GM12878 (cell line): ENCODE measurements at regions not wholly inside any gene's neighbourhood (a gene's known extent, or its start where the extent isn't known, plus 50 kb on each side); places are given as distances from the start of the nearest gene placed in this dataset.

ENCODE experiments used
- ATAC-seq: fragments of 200-7000 bp; cut with Tn5 transposase; 3 replicates; pipeline ENCODE4 v1.9.1; 2020; ENCODE audit warnings: mild to moderate bottlenecking, moderate library complexity
- BruUV-seq: library from RNA; stranded (reverse); fragments of 400-500 nt; replicated peaks from 2 replicates; lab custom pipeline; 2021; lab: Mats Ljungman, UMichigan
- CTCF ChIA-PET: fragments of 300-600 bp; sonication (Branson Sonifier 250); formaldehyde crosslinking; extraction: SDS; loops from one replicate; lab custom pipeline; 2021; ENCODE audit warnings: inconsistent platforms; lab: Yijun Ruan, JAX
- POLR2A ChIA-PET: fragments of 350-600 bp; formaldehyde crosslinking; extraction: SDS; loops from one replicate; lab custom pipeline; 2021; ENCODE audit warnings: inconsistent platforms; lab: Charles Lee
- RAD21 ChIA-PET: fragments of 300-600 bp; sonication (Branson Sonifier 250); formaldehyde crosslinking; loops from one replicate; lab custom pipeline; 2023; ENCODE audit warnings: antibody characterized with exemption; ENCODE audit not compliant: unreplicated experiment; lab: Charles Lee
- SMC1A ChIA-PET: fragments of 300-600 bp; sonication (Branson Sonifier 250); formaldehyde crosslinking; loops from one replicate; lab custom pipeline; 2023; ENCODE audit not compliant: unreplicated experiment, uncharacterized antibody; lab: Charles Lee
- DNase-seq: peaks from one replicate; pipeline ENCODE4 v3.0.0-alpha.2; 2011; ENCODE audit warnings: low read depth, low spot score
- FAIRE-seq: peaks from 3 replicates; lab custom pipeline; 2011; peaks lifted over from hg19 to GRCh38; lab: Jason Lieb, UNC
- H2AFZ ChIP-seq: 2 replicates; pipeline ENCODE4 v1.6.0; 2011; ENCODE audit warnings: low read depth, low read length, control low read depth; ENCODE audit not compliant: control insufficient read depth
- H3K27ac ChIP-seq: 2 replicates; pipeline ENCODE4 v1.5.1; 2011; ENCODE audit warnings: control low read depth; ENCODE audit not compliant: control insufficient read depth, insufficient read depth
- H3K27me3 ChIP-seq, 2 experiments: replicated peaks in 1 of 2; 2 replicates each; pipeline versions ENCODE4 v1.6.0 to v1.6.1; 2011; ENCODE audit warnings: low read length in 1 of 2; ENCODE audit not compliant: control insufficient read depth in 2 of 2, insufficient read depth in 2 of 2
- H3K36me3 ChIP-seq, 2 experiments: 2 replicates each; pipeline ENCODE4 v1.5.1; 2011; ENCODE audit warnings: low read length in 1 of 2; ENCODE audit not compliant: control insufficient read depth in 2 of 2, insufficient read depth in 2 of 2
- H3K4me1 ChIP-seq: 2 replicates; pipeline ENCODE4 v1.6.1; 2011; ENCODE audit warnings: mild to moderate bottlenecking, low read length, moderate library complexity, mixed read lengths; ENCODE audit not compliant: control insufficient read depth, insufficient read depth
- H3K4me2 ChIP-seq: 2 replicates; pipeline ENCODE4 v1.6.0; 2011; ENCODE audit warnings: control low read depth; ENCODE audit not compliant: control insufficient read depth, insufficient read depth
- H3K4me3 ChIP-seq: fragments of 200-600 bp; sonication (generic); 2 replicates; pipeline ENCODE4 v1.5.1; 2016
- H3K79me2 ChIP-seq: 2 replicates; pipeline ENCODE4 v1.6.0; 2011; ENCODE audit warnings: low read length; ENCODE audit not compliant: control insufficient read depth, insufficient read depth
- H3K9ac ChIP-seq: 2 replicates; pipeline ENCODE4 v1.8.0; 2011; ENCODE audit warnings: low read length, control low read depth, mixed read lengths; ENCODE audit not compliant: control insufficient read depth, insufficient read depth
- H3K9me3 ChIP-seq: replicated peaks from 3 replicates; pipeline ENCODE4 v1.5.1; 2011; ENCODE audit warnings: mild to moderate bottlenecking, low read length; ENCODE audit not compliant: control insufficient read depth, insufficient read depth
- H4K20me1 ChIP-seq: 2 replicates; pipeline ENCODE4 v1.6.0; 2011; ENCODE audit not compliant: control insufficient read depth, insufficient read depth
- ATF7 ChIP-seq: fragments of 450-650 bp; IDR thresholded peaks from 2 replicates; pipeline ENCODE4 v1.6.1; 2016; ENCODE audit warnings: low read depth, mild to moderate bottlenecking
- BRCA1 ChIP-seq: IDR thresholded peaks from 2 replicates; pipeline ENCODE4 v1.6.1; 2011; ENCODE audit warnings: low read depth, low read length, improper control_type of control experiment
- CBX3 ChIP-seq: fragments of 200-600 bp; sonication (generic); IDR thresholded peaks from 2 replicates; pipeline ENCODE4 v1.6.1; 2016; ENCODE audit warnings: low read depth, borderline replicate concordance
- E2F4 ChIP-seq: IDR thresholded peaks from 2 replicates; pipeline ENCODE4 v1.6.1; 2012; ENCODE audit warnings: low read depth, low read length, improper control_type of control experiment
- FOS ChIP-seq: IDR thresholded peaks from 3 replicates; pipeline ENCODE4 v1.6.1; 2011; ENCODE audit warnings: borderline replicate concordance; ENCODE audit not compliant: insufficient read length; ENCODE audit errors: extremely low read depth
- HDAC6 ChIP-seq: fragments of 200-600 bp; sonication (generic); IDR thresholded peaks from one replicate; pipeline ENCODE4 v1.8.0; 2017; ENCODE audit warnings: antibody characterized with exemption; ENCODE audit not compliant: unreplicated experiment
- IRF5 ChIP-seq: fragments of 450-650 bp; IDR thresholded peaks from 2 replicates; pipeline ENCODE4 v1.6.1; 2017; ENCODE audit warnings: borderline replicate concordance
- LARP7 ChIP-seq: fragments of 450-650 bp; IDR thresholded peaks from 2 replicates; pipeline ENCODE4 v1.6.1; 2017; ENCODE audit warnings: mild to moderate bottlenecking
- POLR2AphosphoS2 ChIP-seq: IDR thresholded peaks from 2 replicates; pipeline ENCODE4 v1.6.1; 2011; ENCODE audit warnings: low read depth, mild to moderate bottlenecking, low read length, improper control_type of control experiment, moderate library complexity
- PRDM15 ChIP-seq: fragments of 450-650 bp; formaldehyde crosslinking; IDR thresholded peaks from 2 replicates; pipeline ENCODE4 v1.4.0; 2020; ENCODE audit warnings: mild to moderate bottlenecking, moderate library complexity
- SKIL ChIP-seq: fragments of 450-650 bp; IDR thresholded peaks from 2 replicates; pipeline ENCODE4 v1.6.1; 2017; ENCODE audit warnings: mild to moderate bottlenecking, low read depth, inconsistent platforms; ENCODE audit not compliant: poor library complexity, severe bottlenecking
- STAT3 ChIP-seq: IDR thresholded peaks from 2 replicates; pipeline ENCODE4 v1.6.1; 2011; ENCODE audit warnings: low read depth, low read length, improper control_type of control experiment
- WGBS: methylation state at CpG from one replicate; pipeline ENCODE4 v1.1.6; 2016; ENCODE audit warnings: low lambda C conversion rate; ENCODE audit not compliant: insufficient replicate concordance, insufficient coverage; ENCODE audit errors: missing lambda C conversion rate; 5-methylcytosine and 5-hydroxymethylcytosine counted together
- in situ Hi-C: fragments of 300-500 bp; cut with MboI; formaldehyde crosslinking; loops from 9 replicates; pipeline ENCODE4 v1.14.3; 2018; ENCODE audit warnings: mixed read lengths
- intact Hi-C: fragments of 100-400 bp; cut with micrococcal nuclease; formaldehyde crosslinking; loops from one replicate; pipeline ENCODE4 v1.14.2; 2022; ENCODE audit not compliant: unreplicated experiment
- TF ChIP-seq, protein P1 (sequence below): IDR thresholded peaks from 2 replicates; pipeline ENCODE4 v1.6.1; 2011; ENCODE audit warnings: borderline replicate concordance, low read depth, mild to moderate bottlenecking, moderate library complexity, mixed read lengths, low read length; ENCODE audit not compliant: insufficient read depth; ENCODE audit errors: extremely low read length
- TF ChIP-seq, protein P2 (sequence below): IDR thresholded peaks from 2 replicates; pipeline ENCODE4 v1.6.1; 2012; ENCODE audit warnings: low read length, inconsistent platforms

- no peaks in the 10 kb centered on the region for H4K20me1 ChIP-seq
- FAIRE-seq (no peak), ATAC-seq (no peak), DNase-seq (no peak)
- whole genome bisulfite sequencing: 0% methylated on average over 1 of the region's 1 CpG
- RAD21 ChIA-PET: no interaction called here
- H3K9me3 ChIP-seq: no peaks in the 10 kb centered on the region
- H3K4me2 ChIP-seq: no peak overlapping the region
- H3K36me3 ChIP-seq: no peaks in the 10 kb centered on the region
- no peaks in the 10 kb centered on the region for H3K79me2 ChIP-seq
- SMC1A ChIA-PET: interaction anchor here (1.8 kb wide), 1 partner anchor 13 kb away, joined by 4 read pairs; no protein-coding TSS in a partner anchor
- in situ Hi-C loops (no loop called here), intact Hi-C loops (loop anchor here (10.0 kb wide), 2 partner anchors 188 to 412 kb away; partner anchors contain the start of gene PRDM1)
- no peak overlapping the region for H3K9ac ChIP-seq
- CTCF ChIA-PET: no interaction called here
- no TSS peak for BruUV-seq
- H3K4me1 ChIP-seq: peaks cover 12% of the 10 kb centered on the region
- H2AFZ ChIP-seq: no peak overlapping the region
- H3K4me3 ChIP-seq: no peak overlapping the region
- H3K27ac ChIP-seq: no peak overlapping the region
- no peaks in the 10 kb centered on the region; a peak in 1 of 4 replicates for H3K27me3 ChIP-seq
- POLR2A ChIA-PET: no interaction called here
- TF ChIP-seq PRDM15 (CRISPR knock-in tag) (no peak), STAT3 (no peak), FOS (no peak), HDAC6 (no peak), POLR2AphosphoS2 (no peak), E2F4 (no peak), IRF5 (no peak), ATF7 (no peak), LARP7 (no peak), CBX3 (no peak), BRCA1 (no peak), SKIL (no peak)
- TF ChIP-seq, protein P1, sequence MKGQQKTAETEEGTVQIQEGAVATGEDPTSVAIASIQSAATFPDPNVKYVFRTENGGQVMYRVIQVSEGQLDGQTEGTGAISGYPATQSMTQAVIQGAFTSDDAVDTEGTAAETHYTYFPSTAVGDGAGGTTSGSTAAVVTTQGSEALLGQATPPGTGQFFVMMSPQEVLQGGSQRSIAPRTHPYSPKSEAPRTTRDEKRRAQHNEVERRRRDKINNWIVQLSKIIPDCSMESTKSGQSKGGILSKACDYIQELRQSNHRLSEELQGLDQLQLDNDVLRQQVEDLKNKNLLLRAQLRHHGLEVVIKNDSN: no peak
- TF ChIP-seq, protein P2, sequence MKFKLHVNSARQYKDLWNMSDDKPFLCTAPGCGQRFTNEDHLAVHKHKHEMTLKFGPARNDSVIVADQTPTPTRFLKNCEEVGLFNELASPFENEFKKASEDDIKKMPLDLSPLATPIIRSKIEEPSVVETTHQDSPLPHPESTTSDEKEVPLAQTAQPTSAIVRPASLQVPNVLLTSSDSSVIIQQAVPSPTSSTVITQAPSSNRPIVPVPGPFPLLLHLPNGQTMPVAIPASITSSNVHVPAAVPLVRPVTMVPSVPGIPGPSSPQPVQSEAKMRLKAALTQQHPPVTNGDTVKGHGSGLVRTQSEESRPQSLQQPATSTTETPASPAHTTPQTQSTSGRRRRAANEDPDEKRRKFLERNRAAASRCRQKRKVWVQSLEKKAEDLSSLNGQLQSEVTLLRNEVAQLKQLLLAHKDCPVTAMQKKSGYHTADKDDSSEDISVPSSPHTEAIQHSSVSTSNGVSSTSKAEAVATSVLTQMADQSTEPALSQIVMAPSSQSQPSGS: no peak
Observed at GRCh38 chr6:105897131-105897530, 189.0 kb upstream of the PRDM1 start.
